Activated CD4-positive, CD25-positive, alpha-beta regulatory T cell treated with anti-CD3 and anti-CD28 coated beads, Interleukin-2, amount 50 U/mL, for 24 hours (primary cell): ENCODE measurements at regions not wholly inside any gene's neighbourhood (a gene's known extent, or its start where the extent isn't known, plus 50 kb on each side); places are given as distances from the start of the nearest gene placed in this dataset.

Source experiments
- ATAC-seq, 2 donors: fragments of 150-1000 bp; cut with Tn5 transposase; one replicate each; pipeline ENCODE4 v1.10.0; 2021; ENCODE audit warnings: mild to moderate bottlenecking in 1 of 2, moderate library complexity in 1 of 2

- ATAC-seq = no peak
These were observed 62.0 kb upstream of the CLMN start for GRCh38 chr14:95381726-95382125.

- no peak for ATAC-seq
These were observed 60.8 kb upstream of the CLMN start for GRCh38 chr14:95380350-95381042.

GRCh38 chr14:95379634-95380033 lies 59.9 kb upstream of the CLMN start:
- no peak for ATAC-seq

GRCh38 chr14:95375539-95376109 lies 55.9 kb upstream of the CLMN start:
- no peak for ATAC-seq

- ATAC-seq = no peak
These were observed 54.7 kb upstream of the CLMN start for GRCh38 chr14:95374239-95374997.

GRCh38 chr14:95370076-95370475 lies 50.4 kb upstream of the CLMN start:
- ATAC-seq = no peak
